ENCODE measurements at regions not wholly inside any gene's neighbourhood (a gene's known extent, or its start where the extent isn't known, plus 50 kb on each side); places are given as distances from the start of the nearest gene placed in this dataset.

- TF ChIP-seq POLR2A (IDR thresholded peaks at IDR 0.05; ENCODE audit: low read depth, low read length) (no peak), POLR2AphosphoS5 (IDR thresholded peaks at IDR 0.05; ENCODE audit: low read depth, low read length) (no peak), TAF1 (IDR thresholded peaks at IDR 0.05; ENCODE audit: low read depth, low read length) (no peak), PAX5 (IDR thresholded peaks at IDR 0.05; ENCODE audit: insufficient read depth, low read length, severe bottlenecking) (no peak), SPI1 (IDR thresholded peaks at IDR 0.05; ENCODE audit: low read depth, low read length) (no peak), POU2F2 (IDR thresholded peaks at IDR 0.05; ENCODE audit: low read depth, low read length) (no peak)
Measured at GRCh38 chr1:38207906-38208305, 161.3 kb upstream of the POU3F1 start.

All from GM12891 (cell line).